ENCODE measurements at regions not wholly inside any gene's neighbourhood (a gene's known extent, or its start where the extent isn't known, plus 50 kb on each side); places are given as distances from the start of the nearest gene placed in this dataset.

GRCh38 chr9:18349530-18349929, 124.4 kb upstream of the ADAMTSL1 start:
- intact Hi-C loops (cut with DNase I) = no loop called here
- H3K27ac ChIP-seq = no peak overlapping the region

GRCh38 chr9:18350036-18350435, 123.9 kb upstream of the ADAMTSL1 start:
- WGBS, 2 donors = 67 to 98% methylated on average over 3 of the region's 3 CpGs
- intact Hi-C loops (cut with DNase I) = no loop called here
- H3K36me3 ChIP-seq = no peaks in the 10 kb centered on the region

More at GRCh38 chr9:18349530-18349929, 124.4 kb upstream of the ADAMTSL1 start:
- TF ChIP-seq POLR2A (IDR thresholded peaks at IDR 0.05) = no peak
- TF ChIP-seq CTCF (IDR thresholded peaks at IDR 0.05) = no peak
- Histone ChIP-seq H3K4me3 (no peak overlapping the region), H3K4me1 (no peaks in the 10 kb centered on the region), H3K27me3 (no peaks in the 10 kb centered on the region), H3K36me3 (no peaks in the 10 kb centered on the region), H3K9me3 (no peaks in the 10 kb centered on the region)
- no peak for DNase-seq
- 70 to 81% methylated on average over 3 of the region's 3 CpGs for WGBS, 2 donors

DNA sequence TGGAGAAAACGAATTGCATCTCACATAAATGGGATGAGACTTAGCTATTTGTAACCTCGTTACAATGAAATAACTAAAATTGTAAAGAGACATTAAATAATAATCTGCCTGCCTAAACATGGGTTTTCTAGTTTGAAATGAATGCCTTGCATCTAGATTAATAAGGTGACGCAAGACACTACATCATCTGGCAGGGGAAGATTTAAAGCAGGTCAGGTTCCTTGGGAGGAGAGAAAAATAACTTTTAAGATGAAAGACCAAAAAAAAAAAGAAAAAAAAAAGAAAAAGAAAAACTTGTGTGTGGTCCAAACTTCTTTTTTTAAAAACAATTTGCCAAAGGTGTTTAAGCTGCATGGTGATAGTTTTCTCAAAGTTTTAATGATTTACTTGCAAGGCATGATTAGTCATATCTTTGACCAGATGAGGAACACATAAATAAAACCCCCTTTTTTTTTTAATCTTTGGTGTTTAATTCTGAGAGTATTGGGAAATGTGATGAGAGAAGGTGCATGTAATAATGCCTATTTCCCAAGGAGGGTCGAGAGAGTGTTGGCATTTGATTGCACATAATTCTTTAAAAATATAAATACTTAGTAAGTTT, 122.9 kb upstream of the ADAMTSL1 start:
- Histone ChIP-seq H3K4me1 (no peaks in the 10 kb centered on the region), H3K27me3 (no peaks in the 10 kb centered on the region), H3K27ac (no peak overlapping the region), H3K36me3 (no peaks in the 10 kb centered on the region), H3K4me3 (no peak overlapping the region), H3K9me3 (no peaks in the 10 kb centered on the region)
- intact Hi-C loops (cut with DNase I) = no loop called here
- no peak for DNase-seq
- 62 to 63% methylated on average over 4 of the region's 4 CpGs for WGBS, 2 donors
- TF ChIP-seq POLR2A (IDR thresholded peaks at IDR 0.05) (no peak), CTCF (IDR thresholded peaks at IDR 0.05) (no peak)

More at GRCh38 chr9:18350036-18350435, 123.9 kb upstream of the ADAMTSL1 start:
- Histone ChIP-seq H3K27ac (no peak overlapping the region), H3K27me3 (no peaks in the 10 kb centered on the region), H3K9me3 (no peaks in the 10 kb centered on the region), H3K4me1 (no peaks in the 10 kb centered on the region), H3K4me3 (no peak overlapping the region)
- TF ChIP-seq POLR2A (IDR thresholded peaks at IDR 0.05) (no peak), CTCF (IDR thresholded peaks at IDR 0.05) (no peak)
- DNase-seq = no peak

DNA sequence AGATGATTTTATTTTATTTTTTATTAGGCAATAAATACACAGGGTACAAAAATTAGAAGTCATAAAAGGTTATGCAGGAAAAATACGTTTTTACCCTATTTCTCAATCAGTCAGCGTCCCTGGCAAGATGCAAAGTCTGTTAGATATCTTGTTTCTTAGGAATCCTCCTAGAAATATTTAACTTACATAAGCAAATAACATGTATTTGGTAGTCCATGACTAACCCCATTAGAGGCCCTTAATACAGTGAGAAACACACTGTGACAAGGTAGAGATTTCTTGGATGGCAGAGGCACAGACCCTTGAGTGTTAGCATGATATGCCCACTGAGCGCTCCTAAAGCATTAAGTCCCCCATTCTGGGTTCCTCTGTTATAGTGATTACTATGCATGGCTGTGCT, 121.2 kb upstream of the ADAMTSL1 start:
- no peaks in the 10 kb centered on the region for H3K36me3 ChIP-seq
- H3K9me3 ChIP-seq = no peaks in the 10 kb centered on the region
- no peak overlapping the region for H3K27ac ChIP-seq
- intact Hi-C loops (cut with DNase I) = no loop called here
- H3K4me1 ChIP-seq = no peaks in the 10 kb centered on the region
- TF ChIP-seq POLR2A (IDR thresholded peaks at IDR 0.05) (no peak), CTCF (IDR thresholded peaks at IDR 0.05) (no peak)
- DNase-seq = no peak
- no peak overlapping the region for H3K4me3 ChIP-seq
- H3K27me3 ChIP-seq = no peaks in the 10 kb centered on the region
- WGBS, 2 donors = 79 to 84% methylated on average over 3 of the region's 3 CpGs

DNA sequence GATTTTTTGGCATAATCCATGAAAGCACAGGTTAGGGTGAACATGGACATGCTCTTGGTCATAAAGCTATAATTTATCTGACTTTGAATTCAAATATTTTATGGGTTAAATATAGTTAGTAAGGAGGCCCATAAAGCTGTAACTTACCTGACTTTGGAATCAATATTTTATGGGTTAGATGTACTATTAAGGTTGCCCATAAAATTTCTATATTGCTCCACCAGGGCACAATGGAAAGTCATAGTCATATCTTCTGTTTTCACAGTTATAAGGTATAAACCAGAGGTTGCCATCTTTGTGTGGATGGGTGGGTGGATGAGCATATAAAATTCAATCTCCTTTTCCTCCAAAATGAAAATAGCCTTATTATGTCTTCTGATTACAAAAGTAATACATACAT, 120.5 kb upstream of the ADAMTSL1 start:
- no peak overlapping the region for H3K4me3 ChIP-seq
- no peak for TF ChIP-seq CTCF (IDR thresholded peaks at IDR 0.05)

More for the DNA sequence above, 120.5 kb upstream of the ADAMTSL1 start:
- Histone ChIP-seq H3K4me1 (no peaks in the 10 kb centered on the region), H3K36me3 (no peaks in the 10 kb centered on the region), H3K9me3 (no peaks in the 10 kb centered on the region), H3K27ac (no peak overlapping the region), H3K27me3 (no peaks in the 10 kb centered on the region)
- no peak for DNase-seq
- intact Hi-C loops (cut with DNase I) = no loop called here

Data from esophagus squamous epithelium (tissue), 5 donors.